PFSK-1 (cell line): ENCODE measurements at regions not wholly inside any gene's neighbourhood (a gene's known extent, or its start where the extent isn't known, plus 50 kb on each side); places are given as distances from the start of the nearest gene placed in this dataset.

Experiments used
- FOXP2 ChIP-seq: optimal IDR thresholded peaks from 2 replicates; pipeline ENCODE3; 2011; ENCODE audit warnings: borderline replicate concordance, control low read depth, inconsistent platforms; ENCODE audit not compliant: insufficient read depth; ENCODE audit errors: extremely low read length, extremely low read depth
- POLR2AphosphoS5 ChIP-seq: IDR thresholded peaks from 2 replicates; pipeline ENCODE4 v1.6.1; 2012; ENCODE audit warnings: low read depth, mild to moderate bottlenecking, control low read depth, low read length, moderate library complexity
- SIN3A ChIP-seq: IDR thresholded peaks from 2 replicates; pipeline ENCODE4 v1.6.1; 2012; ENCODE audit warnings: mild to moderate bottlenecking, low read length, moderate library complexity, borderline replicate concordance; ENCODE audit not compliant: insufficient read depth
- TAF1 ChIP-seq: IDR thresholded peaks from 2 replicates; pipeline ENCODE4 v1.6.1; 2012; ENCODE audit warnings: low read length, control low read depth, borderline replicate concordance; ENCODE audit not compliant: insufficient read depth
- TF ChIP-seq, protein P1 (sequence below), 2 experiments: IDR thresholded peaks; 2 replicates each; pipeline versions ENCODE4 v1.6.1 to v1.8.0; 2011 to 2012; ENCODE audit warnings: low read depth in 2 of 2, low read length in 2 of 2, control low read depth in 1 of 2, inconsistent platforms in 1 of 2, mild to moderate bottlenecking in 1 of 2, moderate library complexity in 1 of 2; ENCODE audit not compliant: insufficient read depth in 1 of 2

DNA sequence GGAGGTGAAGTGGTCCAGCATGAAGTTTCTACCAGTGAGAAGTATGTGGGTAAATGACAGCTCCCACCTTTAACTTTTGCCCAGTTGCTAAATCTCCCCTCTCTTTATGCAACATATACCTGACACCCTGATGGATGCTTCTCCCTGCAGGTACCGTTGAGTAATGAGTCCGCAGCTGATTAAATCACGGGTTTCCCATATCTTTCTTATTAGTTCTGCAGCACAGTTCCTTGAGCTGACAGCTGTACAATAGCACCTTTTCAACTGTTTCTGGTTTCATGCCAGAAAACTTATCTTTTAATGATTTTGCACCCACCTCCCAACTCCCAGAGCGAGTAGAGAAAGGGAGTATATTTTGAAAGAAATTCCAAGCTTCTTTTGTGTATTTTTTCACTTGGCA lies 161.0 kb upstream of the TUT7 start:
- TF ChIP-seq SIN3A (no peak), TAF1 (no peak), FOXP2 (no peak), POLR2AphosphoS5 (no peak)
- TF ChIP-seq, protein P1, sequence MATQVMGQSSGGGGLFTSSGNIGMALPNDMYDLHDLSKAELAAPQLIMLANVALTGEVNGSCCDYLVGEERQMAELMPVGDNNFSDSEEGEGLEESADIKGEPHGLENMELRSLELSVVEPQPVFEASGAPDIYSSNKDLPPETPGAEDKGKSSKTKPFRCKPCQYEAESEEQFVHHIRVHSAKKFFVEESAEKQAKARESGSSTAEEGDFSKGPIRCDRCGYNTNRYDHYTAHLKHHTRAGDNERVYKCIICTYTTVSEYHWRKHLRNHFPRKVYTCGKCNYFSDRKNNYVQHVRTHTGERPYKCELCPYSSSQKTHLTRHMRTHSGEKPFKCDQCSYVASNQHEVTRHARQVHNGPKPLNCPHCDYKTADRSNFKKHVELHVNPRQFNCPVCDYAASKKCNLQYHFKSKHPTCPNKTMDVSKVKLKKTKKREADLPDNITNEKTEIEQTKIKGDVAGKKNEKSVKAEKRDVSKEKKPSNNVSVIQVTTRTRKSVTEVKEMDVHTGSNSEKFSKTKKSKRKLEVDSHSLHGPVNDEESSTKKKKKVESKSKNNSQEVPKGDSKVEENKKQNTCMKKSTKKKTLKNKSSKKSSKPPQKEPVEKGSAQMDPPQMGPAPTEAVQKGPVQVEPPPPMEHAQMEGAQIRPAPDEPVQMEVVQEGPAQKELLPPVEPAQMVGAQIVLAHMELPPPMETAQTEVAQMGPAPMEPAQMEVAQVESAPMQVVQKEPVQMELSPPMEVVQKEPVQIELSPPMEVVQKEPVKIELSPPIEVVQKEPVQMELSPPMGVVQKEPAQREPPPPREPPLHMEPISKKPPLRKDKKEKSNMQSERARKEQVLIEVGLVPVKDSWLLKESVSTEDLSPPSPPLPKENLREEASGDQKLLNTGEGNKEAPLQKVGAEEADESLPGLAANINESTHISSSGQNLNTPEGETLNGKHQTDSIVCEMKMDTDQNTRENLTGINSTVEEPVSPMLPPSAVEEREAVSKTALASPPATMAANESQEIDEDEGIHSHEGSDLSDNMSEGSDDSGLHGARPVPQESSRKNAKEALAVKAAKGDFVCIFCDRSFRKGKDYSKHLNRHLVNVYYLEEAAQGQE (IDR thresholded peaks at IDR 0.05; ENCODE audit: insufficient read depth in 1 of 2, low read depth in 2 of 2, low read length in 2 of 2), result no peak

DNA sequence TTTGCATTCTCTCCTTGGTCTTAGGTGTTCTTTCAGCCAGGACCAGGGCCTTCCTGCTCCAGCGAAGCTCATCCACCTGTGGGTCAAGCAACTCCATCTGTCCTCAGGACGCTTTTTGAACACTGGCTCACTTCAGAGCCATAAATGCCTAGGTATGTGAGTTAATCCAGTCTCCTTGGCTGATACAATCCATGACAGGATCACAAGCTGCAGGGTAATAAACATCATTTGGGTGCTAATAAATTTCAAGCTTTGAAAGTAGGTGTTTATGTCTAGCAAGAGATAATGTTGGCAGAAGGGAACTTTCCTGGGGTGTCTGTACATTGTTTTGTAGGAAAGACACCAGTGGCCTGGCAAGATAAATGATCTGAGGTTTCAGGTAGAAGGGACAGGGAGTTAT lies 159.2 kb upstream of the TUT7 start:
- no peak for TF ChIP-seq TAF1
- TF ChIP-seq FOXP2, result no peak
- no peak for TF ChIP-seq POLR2AphosphoS5
- TF ChIP-seq, protein P1 (IDR thresholded peaks at IDR 0.05; ENCODE audit: insufficient read depth in 1 of 2, low read depth in 2 of 2, low read length in 2 of 2), result no peak
- TF ChIP-seq SIN3A, result no peak

DNA sequence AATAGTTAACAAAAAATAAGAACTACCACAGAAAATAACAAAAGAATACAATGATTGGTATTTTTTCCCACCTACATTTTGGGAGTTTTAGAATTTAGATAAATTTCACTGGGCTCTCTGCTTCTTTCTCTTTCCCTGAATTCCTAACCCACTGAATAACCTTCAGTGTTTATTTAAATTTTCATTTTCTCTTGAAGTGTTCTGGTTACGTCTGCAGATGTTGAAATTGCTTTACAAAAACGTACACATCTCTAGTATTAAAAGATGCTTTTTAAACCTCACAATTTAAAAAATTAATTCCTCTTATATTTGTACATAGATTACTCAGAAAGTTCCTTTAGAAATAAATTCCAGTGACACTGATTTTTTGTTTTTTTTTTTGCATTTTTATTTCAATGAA lies 158.7 kb upstream of the TUT7 start:
- TF ChIP-seq TAF1, result no peak
- TF ChIP-seq FOXP2, result no peak
- TF ChIP-seq SIN3A, result no peak
- TF ChIP-seq, protein P1 (IDR thresholded peaks at IDR 0.05; ENCODE audit: insufficient read depth in 1 of 2, low read depth in 2 of 2, low read length in 2 of 2), result no peak
- no peak for TF ChIP-seq POLR2AphosphoS5

DNA sequence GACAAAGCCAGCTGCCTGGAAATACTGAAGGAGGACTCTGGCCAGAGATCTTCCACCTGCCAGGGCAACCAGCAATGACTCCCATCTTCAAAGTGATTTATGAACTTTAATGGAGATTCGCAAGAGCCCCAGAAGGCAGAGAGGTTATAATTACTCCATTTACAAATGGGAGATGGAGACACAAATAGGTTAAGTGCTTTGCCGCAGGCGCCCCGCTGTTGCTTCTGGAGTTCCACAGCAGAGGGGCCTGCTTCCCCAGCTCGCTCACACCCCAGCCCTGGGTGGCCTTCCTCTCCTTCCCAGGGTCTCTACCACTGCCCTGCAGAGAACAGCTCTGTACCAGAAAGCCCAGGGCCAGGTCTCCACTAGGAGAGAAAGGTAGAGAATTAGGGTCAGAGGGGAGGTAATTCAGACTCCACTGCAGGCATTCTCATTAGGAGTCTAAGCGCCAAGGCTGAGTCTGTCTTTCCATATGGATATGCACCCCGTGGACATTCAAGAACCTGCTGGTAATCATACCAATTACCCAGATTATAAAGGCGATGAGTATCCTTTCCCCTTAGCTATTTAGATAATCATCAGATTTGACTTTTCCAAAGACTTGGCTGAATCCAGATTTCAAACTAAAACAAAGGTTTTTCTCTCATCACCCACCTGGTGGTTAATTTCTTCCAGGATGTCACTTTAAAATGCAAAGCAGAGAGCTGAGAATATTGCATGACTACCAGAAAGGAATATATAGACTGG lies 157.6 kb upstream of the TUT7 start:
- no peak for TF ChIP-seq FOXP2
- no peak for TF ChIP-seq POLR2AphosphoS5
- no peak for TF ChIP-seq SIN3A
- TF ChIP-seq, protein P1 (IDR thresholded peaks at IDR 0.05; ENCODE audit: insufficient read depth in 1 of 2, low read depth in 2 of 2, low read length in 2 of 2), result no peak
- TF ChIP-seq TAF1, result no peak
